ENCODE measurements at regions not wholly inside any gene's neighbourhood (a gene's known extent, or its start where the extent isn't known, plus 50 kb on each side); places are given as distances from the start of the nearest gene placed in this dataset.

DNA sequence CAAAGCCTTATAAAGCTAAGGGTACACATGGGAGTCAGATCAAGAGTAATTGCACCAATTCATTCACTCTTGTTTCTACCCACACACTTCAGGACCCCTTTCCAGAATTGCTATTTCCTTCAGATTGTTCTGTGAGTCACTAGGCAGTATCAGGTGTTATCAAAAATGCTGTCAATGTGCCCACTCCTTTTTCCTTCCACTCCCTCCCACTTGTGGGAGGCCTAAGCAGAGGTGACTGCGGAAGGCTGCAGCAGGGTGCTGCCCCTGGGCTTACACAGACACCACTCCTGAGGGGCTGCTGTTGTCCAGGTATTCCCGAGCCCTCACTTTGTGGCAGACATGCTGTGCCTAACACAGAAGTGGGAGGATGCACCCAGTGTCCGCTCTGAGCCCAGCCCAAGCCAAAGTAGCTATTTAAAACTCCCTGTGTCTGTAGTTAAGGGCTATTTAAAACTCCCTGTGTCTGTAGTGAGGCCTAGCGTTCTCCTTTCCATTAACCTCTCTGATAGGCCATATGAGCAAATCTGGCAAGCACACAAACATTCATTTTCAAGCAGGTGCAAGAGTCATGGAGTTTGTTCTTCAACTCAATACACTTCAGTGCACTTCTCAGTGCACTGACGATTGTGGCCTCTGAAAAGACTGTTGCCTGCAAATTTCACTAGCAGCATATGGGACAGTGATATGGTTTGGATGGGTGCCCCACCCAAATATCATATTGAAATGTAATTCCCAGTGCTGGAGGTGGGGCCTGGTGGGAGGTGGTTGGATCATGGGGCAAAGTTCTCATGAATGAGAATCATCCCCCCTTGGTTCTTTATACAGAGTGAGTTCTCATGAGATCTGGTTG is 117.8 kb downstream of the PHLDA1 start:
- no peak for TF ChIP-seq CBX2 (IDR thresholded peaks at IDR 0.05; ENCODE audit: borderline replicate concordance, low read depth)
- TF ChIP-seq HDAC2 (IDR thresholded peaks at IDR 0.05), result no peak
- TF ChIP-seq GATA3 (IDR thresholded peaks at IDR 0.05; ENCODE audit: borderline replicate concordance), result no peak
